Calu3 (cell line): ENCODE measurements at regions not wholly inside any gene's neighbourhood (a gene's known extent, or its start where the extent isn't known, plus 50 kb on each side); places are given as distances from the start of the nearest gene placed in this dataset.

Experiments
- BruUV-seq: library from RNA; stranded (reverse); fragments of 400-500 nt; replicated peaks from 2 replicates; lab custom pipeline; 2021; lab: Mats Ljungman, UMichigan
- CTCF ChIA-PET: fragments of 300-600 bp; sonication (Branson Sonifier 250); formaldehyde crosslinking; loops from one replicate; lab custom pipeline; 2022; ENCODE audit warnings: antibody characterized with exemption; lab: Charles Lee
- DNase-seq: peaks from one replicate; pipeline ENCODE4 v3.0.0; 2022
- H3K27ac Mint-ChIP-seq: one replicate; pipeline ENCODE4 v1.8.0; 2022; ENCODE audit warnings: mixed read lengths; ENCODE audit not compliant: unreplicated experiment
- H3K27me3 Mint-ChIP-seq: one replicate; pipeline ENCODE4 v1.8.0; 2022; ENCODE audit warnings: mixed read lengths; ENCODE audit not compliant: unreplicated experiment
- H3K36me3 Mint-ChIP-seq: one replicate; pipeline ENCODE4 v1.8.0; 2022; ENCODE audit warnings: mild to moderate bottlenecking, moderate library complexity, mixed read lengths; ENCODE audit not compliant: insufficient read depth, unreplicated experiment
- H3K4me1 Mint-ChIP-seq: one replicate; pipeline ENCODE4 v1.8.0; 2022; ENCODE audit warnings: mild to moderate bottlenecking, low read depth, mixed read lengths; ENCODE audit not compliant: unreplicated experiment
- H3K4me3 Mint-ChIP-seq: one replicate; pipeline ENCODE4 v1.8.0; 2022; ENCODE audit warnings: mild to moderate bottlenecking, low read depth, moderate library complexity, mixed read lengths; ENCODE audit not compliant: unreplicated experiment
- H3K9me3 Mint-ChIP-seq: one replicate; pipeline ENCODE4 v1.8.0; 2022; ENCODE audit warnings: low read depth, mixed read lengths; ENCODE audit not compliant: unreplicated experiment
- intact Hi-C: fragments of 100-400 bp; cut with micrococcal nuclease; formaldehyde crosslinking; loops from one replicate; pipeline ENCODE4 v1.10.0; 2022; ENCODE audit not compliant: unreplicated experiment
- TF ChIP-seq, protein P1 (sequence below): fragments of 200-600 bp; IDR thresholded peaks from one replicate; pipeline ENCODE4 v1.8.0; 2022; ENCODE audit warnings: antibody characterized with exemption; ENCODE audit not compliant: unreplicated experiment

DNA sequence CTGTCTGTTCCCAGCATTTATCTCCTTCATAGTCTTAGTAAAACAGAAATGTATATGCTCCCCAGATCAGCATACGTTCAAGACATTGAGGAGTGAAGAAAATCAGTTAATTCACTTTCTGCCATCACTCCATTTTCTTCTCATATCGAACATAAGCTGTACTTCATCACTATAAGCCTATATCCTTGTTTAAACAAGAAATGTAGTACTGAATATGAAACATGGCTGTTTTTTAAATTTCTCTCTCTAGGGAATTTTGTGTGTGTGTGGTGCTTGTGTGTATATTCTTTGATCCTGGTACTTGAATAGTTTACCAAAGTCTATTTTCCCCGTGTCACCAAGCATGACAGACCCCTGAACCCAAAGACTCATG is 107.1 kb downstream of the HFE start:
- Mint-ChIP-seq H3K27ac (peak overlapping the region; percentile 93), H3K4me3 (peak overlapping the region; percentile 90), H3K36me3 (peaks cover 57% of the 10 kb centered on the region), H3K4me1 (peaks cover 26% of the 10 kb centered on the region), H3K27me3 (no peaks in the 10 kb centered on the region), H3K9me3 (no peaks in the 10 kb centered on the region)
- BruUV-seq = no TSS peak
- CTCF ChIA-PET = interaction anchor here (1.1 to 2.0 kb wide), 2 partner anchors 15 to 36 kb away, joined by 3 to 8 read pairs; a partner anchor contains a TSS
- TF ChIP-seq, protein P1, sequence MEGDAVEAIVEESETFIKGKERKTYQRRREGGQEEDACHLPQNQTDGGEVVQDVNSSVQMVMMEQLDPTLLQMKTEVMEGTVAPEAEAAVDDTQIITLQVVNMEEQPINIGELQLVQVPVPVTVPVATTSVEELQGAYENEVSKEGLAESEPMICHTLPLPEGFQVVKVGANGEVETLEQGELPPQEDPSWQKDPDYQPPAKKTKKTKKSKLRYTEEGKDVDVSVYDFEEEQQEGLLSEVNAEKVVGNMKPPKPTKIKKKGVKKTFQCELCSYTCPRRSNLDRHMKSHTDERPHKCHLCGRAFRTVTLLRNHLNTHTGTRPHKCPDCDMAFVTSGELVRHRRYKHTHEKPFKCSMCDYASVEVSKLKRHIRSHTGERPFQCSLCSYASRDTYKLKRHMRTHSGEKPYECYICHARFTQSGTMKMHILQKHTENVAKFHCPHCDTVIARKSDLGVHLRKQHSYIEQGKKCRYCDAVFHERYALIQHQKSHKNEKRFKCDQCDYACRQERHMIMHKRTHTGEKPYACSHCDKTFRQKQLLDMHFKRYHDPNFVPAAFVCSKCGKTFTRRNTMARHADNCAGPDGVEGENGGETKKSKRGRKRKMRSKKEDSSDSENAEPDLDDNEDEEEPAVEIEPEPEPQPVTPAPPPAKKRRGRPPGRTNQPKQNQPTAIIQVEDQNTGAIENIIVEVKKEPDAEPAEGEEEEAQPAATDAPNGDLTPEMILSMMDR = no peak
- intact Hi-C loops = loop anchor here (2.0 kb wide), 1 partner anchor 16 kb away; no protein-coding TSS in a partner anchor
- no peak for DNase-seq

DNA sequence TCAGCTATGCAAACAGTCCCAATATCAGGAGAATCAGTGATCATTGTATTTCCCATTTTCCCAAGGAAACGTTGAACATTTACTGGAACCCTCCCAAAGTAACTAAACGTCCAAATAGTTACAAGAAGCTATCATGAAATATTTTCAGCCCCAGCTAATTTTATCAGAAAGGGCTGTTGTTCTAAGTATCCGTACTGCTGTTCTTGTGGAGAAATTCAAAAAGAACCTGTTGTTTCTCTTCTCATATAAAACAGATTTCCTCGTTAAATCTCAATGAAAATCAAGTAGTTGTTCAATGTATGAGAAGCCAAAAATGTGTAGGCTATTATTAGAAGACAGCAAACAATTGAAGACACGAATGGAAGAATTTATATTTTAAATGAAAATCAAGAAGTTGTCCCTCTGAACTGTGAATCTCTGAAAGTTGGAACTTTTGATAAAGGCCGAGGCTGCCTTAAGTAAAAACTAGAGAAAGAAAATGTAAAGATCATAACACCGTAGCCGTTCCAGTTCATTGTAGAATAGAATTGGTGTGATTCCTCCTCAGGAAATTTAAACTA is 107.7 kb downstream of the HFE start:
- Mint-ChIP-seq H3K36me3 (peaks cover 58% of the 10 kb centered on the region), H3K27ac (peak overlapping the region; percentile 93), H3K27me3 (no peaks in the 10 kb centered on the region), H3K4me3 (peak overlapping the region; percentile 90), H3K4me1 (peaks cover 32% of the 10 kb centered on the region), H3K9me3 (no peaks in the 10 kb centered on the region)
- intact Hi-C loops = loop anchor here (2.0 to 5.0 kb wide), 3 partner anchors 16 to 163 kb away; a partner anchor contains a TSS
- CTCF ChIA-PET = interaction anchor here (1.0 to 2.0 kb wide), 4 partner anchors 9 to 36 kb away, joined by 3 to 8 read pairs (median 3); a partner anchor contains a TSS
- BruUV-seq = no TSS peak
- TF ChIP-seq, protein P1 = no peak
- DNase-seq = no peak

DNA sequence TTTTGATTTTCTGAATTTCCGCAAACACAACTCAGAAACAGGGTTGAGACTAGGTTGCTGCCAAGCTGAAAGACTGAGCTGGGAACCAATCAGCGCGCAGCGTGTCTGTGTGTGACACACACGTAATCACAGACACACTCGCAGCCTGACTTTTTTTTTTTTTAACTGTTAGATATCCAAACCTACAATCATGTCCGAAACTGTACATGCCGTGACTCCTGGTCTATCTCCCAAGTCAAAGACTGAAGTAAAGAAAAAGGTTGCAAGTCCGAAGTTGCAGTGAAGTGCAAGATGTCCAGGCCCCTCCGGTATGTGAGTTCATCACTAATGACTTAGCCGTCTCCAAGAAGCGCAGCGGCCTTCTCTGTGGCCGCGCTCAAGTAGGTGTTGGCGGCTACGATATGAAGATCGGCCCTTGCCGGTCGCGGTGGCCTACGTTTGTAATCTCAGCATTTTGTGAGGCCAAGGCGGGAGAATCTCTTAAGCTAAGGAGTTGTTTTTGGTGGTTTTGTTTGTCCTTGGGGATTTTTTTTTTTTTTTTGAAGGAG is 108.2 kb downstream of the HFE start:
- Mint-ChIP-seq H3K27me3 (no peaks in the 10 kb centered on the region), H3K36me3 (peaks cover 62% of the 10 kb centered on the region), H3K27ac (peak overlapping the region; percentile 93), H3K9me3 (no peaks in the 10 kb centered on the region), H3K4me3 (peak overlapping the region; percentile 90), H3K4me1 (peaks cover 33% of the 10 kb centered on the region)
- intact Hi-C loops = loop anchor here (2.0 to 5.0 kb wide), 3 partner anchors 17 to 163 kb away; a partner anchor contains a TSS
- TF ChIP-seq, protein P1 = no peak
- no TSS peak for BruUV-seq
- CTCF ChIA-PET = interaction anchor here (1.0 to 2.0 kb wide), 3 partner anchors 10 to 37 kb away, joined by 3 to 8 read pairs (median 3); a partner anchor contains a TSS
- peak; percentile 81 for DNase-seq

DNA sequence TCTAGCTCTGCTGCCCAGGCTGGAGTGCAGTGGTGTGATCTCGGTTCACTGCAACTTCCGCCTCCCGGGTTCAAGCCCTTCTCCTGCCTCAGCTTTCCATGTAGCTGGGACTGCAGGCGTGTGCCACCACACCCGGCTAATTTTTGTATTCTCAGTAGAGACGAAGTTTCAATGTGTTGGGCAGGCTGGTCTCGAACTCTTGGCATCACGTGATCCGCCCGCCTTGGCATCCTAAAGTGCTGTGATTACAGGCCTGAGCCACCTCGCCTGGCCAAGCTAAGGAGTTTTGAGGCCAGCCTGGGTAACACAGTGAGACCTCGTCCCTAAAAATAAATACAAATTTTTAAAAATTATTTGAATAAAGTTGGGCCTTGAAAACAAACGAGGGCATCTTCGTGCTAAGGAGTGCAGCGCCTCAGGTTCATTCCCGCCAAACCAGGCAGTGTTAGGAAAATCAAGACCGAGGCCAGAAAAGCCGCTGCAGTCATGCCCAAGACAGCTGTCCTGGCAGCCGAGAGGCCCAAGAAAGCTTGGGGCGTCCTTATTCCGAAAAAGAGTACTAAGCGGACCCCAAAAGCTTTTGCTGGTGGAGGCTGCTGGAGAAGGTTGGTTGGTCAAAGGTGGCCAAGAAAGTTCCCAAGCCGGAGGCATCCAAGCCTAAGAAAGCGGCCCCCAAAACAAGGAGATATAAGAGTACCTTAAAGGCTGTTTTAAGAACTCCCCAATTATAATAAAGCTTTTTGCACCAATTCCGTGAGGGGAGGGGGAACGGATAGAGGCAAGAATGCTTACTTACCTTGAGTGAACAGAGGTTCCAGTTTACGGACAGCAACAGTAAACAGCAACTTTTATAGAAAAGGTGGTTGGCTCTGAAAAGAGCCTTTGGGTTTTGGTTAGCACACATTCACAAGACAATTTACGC is 109.0 kb downstream of the HFE start:
- Mint-ChIP-seq H3K4me1 (peaks cover 34% of the 10 kb centered on the region), H3K27me3 (no peaks in the 10 kb centered on the region), H3K36me3 (peaks cover 65% of the 10 kb centered on the region), H3K4me3 (peak overlapping the region; percentile 90), H3K9me3 (no peaks in the 10 kb centered on the region), H3K27ac (peak overlapping the region; percentile 93)
- CTCF ChIA-PET = interaction anchor here (1.0 to 2.2 kb wide), 6 partner anchors 10 to 73 kb away, joined by 3 to 12 read pairs (median 6); a partner anchor contains a TSS
- TF ChIP-seq, protein P1 = no peak
- no peak for DNase-seq
- no TSS peak for BruUV-seq
- intact Hi-C loops = loop anchor here (2.0 to 5.0 kb wide), 3 partner anchors 17 to 164 kb away; a partner anchor contains a TSS
